CD4-positive, CD25-positive, alpha-beta regulatory T cell (primary cell): ENCODE measurements at regions not wholly inside any gene's neighbourhood (a gene's known extent, or its start where the extent isn't known, plus 50 kb on each side); places are given as distances from the start of the nearest gene placed in this dataset.
"Not testable (repeated sequence)": the region's sequence is repeated elsewhere in the genome, so short reads cannot be mapped to it uniquely, and the experiment has no call there.

Source experiments
- ATAC-seq, 2 donors: fragments of 150-1000 bp; cut with Tn5 transposase; one replicate each; pipeline ENCODE4 v1.10.0; 2021; ENCODE audit warnings: low read depth in 2 of 2, moderate number of reproducible peaks in 2 of 2, moderate library complexity in 1 of 2
- DNase-seq, 3 donors: peaks; one replicate each; pipeline versions ENCODE4 v3.0.0 to v3.0.0-alpha.2; 2012 to 2022; ENCODE audit warnings: mixed read lengths in 1 of 3
- H3K27ac ChIP-seq: one replicate; pipeline ENCODE4 v1.7.0; 2013; ENCODE audit warnings: mild to moderate bottlenecking, low read length; ENCODE audit not compliant: insufficient read depth, poor library complexity, severe bottlenecking
- H3K27me3 ChIP-seq: one replicate; pipeline ENCODE4 v1.7.0; 2013; ENCODE audit warnings: low read length; ENCODE audit not compliant: control insufficient read depth, insufficient read depth
- H3K36me3 ChIP-seq: one replicate; pipeline ENCODE4 v1.7.0; 2013; ENCODE audit warnings: mild to moderate bottlenecking, low read length, moderate library complexity; ENCODE audit not compliant: control insufficient read depth, insufficient read depth
- H3K4me1 ChIP-seq: 2 replicates; pipeline ENCODE4 v1.7.0; 2013; ENCODE audit warnings: mild to moderate bottlenecking, low read length; ENCODE audit not compliant: insufficient read depth, control insufficient read depth, poor library complexity, severe bottlenecking
- H3K4me3 ChIP-seq: one replicate; pipeline ENCODE4 v1.7.0; 2013; ENCODE audit warnings: low read depth, mild to moderate bottlenecking, low read length, moderate library complexity
- H3K9me3 ChIP-seq, 2 experiments: 1 replicate in 1 of 2; 2 replicates in 1 of 2; pipeline ENCODE4 v1.7.0; 2013; ENCODE audit warnings: low read length in 2 of 2, mild to moderate bottlenecking in 1 of 2, moderate library complexity in 1 of 2; ENCODE audit not compliant: control insufficient read depth in 2 of 2
- H3K27ac Mint-ChIP-seq, 3 donors: one replicate each; pipeline ENCODE4 v1.8.0; 2020 to 2022; ENCODE audit warnings: mild to moderate bottlenecking in 3 of 3, mixed read lengths in 3 of 3, moderate library complexity in 2 of 3
- H3K27me3 Mint-ChIP-seq: one replicate; pipeline ENCODE4 v1.8.0; 2022; ENCODE audit warnings: mild to moderate bottlenecking, mixed read lengths
- H3K36me3 Mint-ChIP-seq: one replicate; pipeline ENCODE4 v1.8.0; 2020; ENCODE audit warnings: mixed read lengths
- H3K4me1 Mint-ChIP-seq, 4 donors: one replicate each; pipeline ENCODE4 v1.8.0; 2020 to 2022; ENCODE audit warnings: mixed read lengths in 4 of 4, mild to moderate bottlenecking in 1 of 4
- H3K4me3 Mint-ChIP-seq, 4 donors: one replicate each; pipeline ENCODE4 v1.8.0; 2020 to 2022; ENCODE audit warnings: mild to moderate bottlenecking in 4 of 4, mixed read lengths in 4 of 4, moderate library complexity in 3 of 4
- H3K9me3 Mint-ChIP-seq, 7 donors: one replicate each; pipeline ENCODE4 v1.8.0; 2020 to 2022; ENCODE audit warnings: mixed read lengths in 7 of 7, mild to moderate bottlenecking in 3 of 7, moderate library complexity in 2 of 7

- Histone ChIP-seq H3K27ac (no peak overlapping the region), H3K9me3 (no peaks in the 10 kb centered on the region), H3K4me3 (no peak overlapping the region), H3K4me1 (no peaks in the 10 kb centered on the region), H3K27me3 (no peaks in the 10 kb centered on the region), H3K36me3 (no peaks in the 10 kb centered on the region)
- DNase-seq: no peak
- Mint-ChIP-seq H3K4me3 (no peak overlapping the region), H3K27me3 (peaks cover under 1% of the 10 kb centered on the region), H3K9me3 (peaks cover 0 to 7% (median 2%) of the 10 kb centered on the region in 7 donors), H3K4me1 (peaks cover 0 to 4% (median 0%) of the 10 kb centered on the region in 4 donors), H3K27ac (no peak overlapping the region), H3K36me3 (no peaks in the 10 kb centered on the region)
- ATAC-seq: no peak
Observed at GRCh38 chr6:166708460-166708859, 81.4 kb upstream of the RPS6KA2 start.

- Mint-ChIP-seq H3K36me3 (no peaks in the 10 kb centered on the region), H3K9me3 (peaks cover 0 to 7% (median 2%) of the 10 kb centered on the region in 7 donors), H3K27me3 (peaks cover 4% of the 10 kb centered on the region), H3K4me3 (no peak overlapping the region), H3K27ac (peak overlapping the region in 1 of 3 donors; percentile 21), H3K4me1 (peaks cover 0 to 4% (median 0%) of the 10 kb centered on the region in 4 donors)
- peak in 1 of 3 donors; percentile 29 for DNase-seq
- no peak overlapping the region for H3K27ac ChIP-seq
- H3K27me3 ChIP-seq: no peaks in the 10 kb centered on the region
- no peak overlapping the region for H3K4me3 ChIP-seq
- no peaks in the 10 kb centered on the region for H3K9me3 ChIP-seq
- no peaks in the 10 kb centered on the region for H3K4me1 ChIP-seq
- H3K36me3 ChIP-seq: no peaks in the 10 kb centered on the region
- ATAC-seq: peak in 1 of 2 donors; percentile 34
Observed at GRCh38 chr6:166707045-166707444, 80.0 kb upstream of the RPS6KA2 start.

- peaks cover 4% of the 10 kb centered on the region for H3K27me3 Mint-ChIP-seq
- H3K36me3 ChIP-seq: no peaks in the 10 kb centered on the region
- no peak for ATAC-seq
- no peak for DNase-seq
- no peaks in the 10 kb centered on the region for H3K27me3 ChIP-seq
- no peak overlapping the region for H3K4me3 ChIP-seq
- no peak overlapping the region for H3K4me3 Mint-ChIP-seq
- H3K27ac Mint-ChIP-seq: no peak overlapping the region
- peaks cover 0 to 2% (median 0%) of the 10 kb centered on the region in 7 donors for H3K9me3 Mint-ChIP-seq
- H3K9me3 ChIP-seq: no peaks in the 10 kb centered on the region
- H3K4me1 Mint-ChIP-seq: peaks cover 0 to 4% (median 0%) of the 10 kb centered on the region in 4 donors
- H3K4me1 ChIP-seq: no peaks in the 10 kb centered on the region
- H3K27ac ChIP-seq: no peak overlapping the region
- H3K36me3 Mint-ChIP-seq: no peaks in the 10 kb centered on the region
Observed at GRCh38 chr6:166705069-166705468, 78.0 kb upstream of the RPS6KA2 start.

GRCh38 chr6:166704171-166704570 lies 77.1 kb upstream of the RPS6KA2 start:
- no peaks in the 10 kb centered on the region for H3K36me3 Mint-ChIP-seq
- DNase-seq: no peak
- H3K27me3 Mint-ChIP-seq: peaks cover 4% of the 10 kb centered on the region
- ATAC-seq: no peak
- no peaks in the 10 kb centered on the region for H3K27me3 ChIP-seq
- H3K4me3 ChIP-seq: no peak overlapping the region
- no peak overlapping the region for H3K27ac Mint-ChIP-seq
- H3K27ac ChIP-seq: no peak overlapping the region
- H3K9me3 Mint-ChIP-seq: peaks cover 0 to 2% (median 0%) of the 10 kb centered on the region in 7 donors
- H3K4me3 Mint-ChIP-seq: no peak overlapping the region
- H3K4me1 ChIP-seq: no peaks in the 10 kb centered on the region
- H3K36me3 ChIP-seq: no peaks in the 10 kb centered on the region
- H3K9me3 ChIP-seq: no peaks in the 10 kb centered on the region
- peaks cover 0 to 4% (median 0%) of the 10 kb centered on the region in 4 donors for H3K4me1 Mint-ChIP-seq

- H3K9me3 ChIP-seq: no peaks in the 10 kb centered on the region
- no peaks in the 10 kb centered on the region for H3K27me3 ChIP-seq
- no peaks in the 10 kb centered on the region for H3K36me3 ChIP-seq
- Mint-ChIP-seq H3K4me3 (no peak overlapping the region), H3K36me3 (no peaks in the 10 kb centered on the region), H3K9me3 (peaks cover 0 to 2% (median 0%) of the 10 kb centered on the region in 7 donors), H3K27ac (no peak overlapping the region), H3K27me3 (peaks cover 4% of the 10 kb centered on the region), H3K4me1 (peaks cover 0 to 4% (median 0%) of the 10 kb centered on the region in 4 donors)
- H3K4me3 ChIP-seq: no peak overlapping the region
- no peak overlapping the region for H3K27ac ChIP-seq
- H3K4me1 ChIP-seq: no peaks in the 10 kb centered on the region
- ATAC-seq: no peak
- no peak for DNase-seq
Observed at GRCh38 chr6:166703149-166703710, 76.2 kb upstream of the RPS6KA2 start.

GRCh38 chr6:166701424-166701823 lies 74.4 kb upstream of the RPS6KA2 start:
- H3K27me3 ChIP-seq, H3K27ac Mint-ChIP-seq, H3K36me3 ChIP-seq, H3K4me3 ChIP-seq, H3K4me3 Mint-ChIP-seq, DNase-seq, H3K36me3 Mint-ChIP-seq, H3K4me1 Mint-ChIP-seq, H3K27me3 Mint-ChIP-seq, H3K9me3 ChIP-seq, H3K4me1 ChIP-seq, H3K27ac ChIP-seq, H3K9me3 Mint-ChIP-seq, ATAC-seq: not testable (repeated sequence)

GRCh38 chr6:166700871-166701270 lies 73.8 kb upstream of the RPS6KA2 start:
- not testable (repeated sequence) for H3K9me3 Mint-ChIP-seq, H3K4me1 ChIP-seq, ATAC-seq, H3K4me1 Mint-ChIP-seq, H3K27ac Mint-ChIP-seq, H3K27ac ChIP-seq, H3K27me3 ChIP-seq, H3K36me3 ChIP-seq, DNase-seq, H3K9me3 ChIP-seq, H3K4me3 ChIP-seq, H3K27me3 Mint-ChIP-seq, H3K36me3 Mint-ChIP-seq, H3K4me3 Mint-ChIP-seq

GRCh38 chr6:166697113-166697512 lies 70.1 kb upstream of the RPS6KA2 start:
- DNase-seq: no peak
- Histone ChIP-seq H3K4me3 (no peak overlapping the region), H3K36me3 (no peaks in the 10 kb centered on the region), H3K27ac (no peak overlapping the region), H3K27me3 (no peaks in the 10 kb centered on the region), H3K9me3 (no peaks in the 10 kb centered on the region), H3K4me1 (no peaks in the 10 kb centered on the region)
- Mint-ChIP-seq H3K4me1 (no peaks in the 10 kb centered on the region), H3K27ac (no peak overlapping the region), H3K36me3 (no peaks in the 10 kb centered on the region), H3K4me3 (no peak overlapping the region), H3K9me3 (peaks cover 0 to 3% (median 0%) of the 10 kb centered on the region in 7 donors), H3K27me3 (no peaks in the 10 kb centered on the region)
- ATAC-seq: no peak
